ENCODE measurements at regions not wholly inside any gene's neighbourhood (a gene's known extent, or its start where the extent isn't known, plus 50 kb on each side); places are given as distances from the start of the nearest gene placed in this dataset.

- Histone ChIP-seq H3K9me3 (ENCODE audit: control insufficient read depth, low read depth, low read length) (no peaks in the 10 kb centered on the region), H4K20me1 (ENCODE audit: control insufficient read depth, insufficient read depth, insufficient read length) (no peaks in the 10 kb centered on the region), H2BK120ac (ENCODE audit: low read depth, low read length, poor library complexity, severe bottlenecking) (no peak overlapping the region), H2BK15ac (ENCODE audit: low read depth, low read length) (no peak overlapping the region), H3K56ac (ENCODE audit: insufficient read length, low read depth, low read length) (no peak overlapping the region), H3K9ac (ENCODE audit: extremely low read depth, insufficient read length, low read length) (no peak overlapping the region), H3K14ac (ENCODE audit: insufficient read depth, low read length) (no peak overlapping the region), H3K27me3 (ENCODE audit: insufficient read depth, low read length) (no peaks in the 10 kb centered on the region), H3K4ac (ENCODE audit: low read depth, low read length) (no peak overlapping the region), H4K91ac (ENCODE audit: insufficient read length, low read depth, low read length) (no peak overlapping the region), H3K4me2 (ENCODE audit: insufficient read depth, insufficient read length, low read length) (no peak overlapping the region), H3K4me1 (ENCODE audit: insufficient read depth, low read length) (no peaks in the 10 kb centered on the region), H3K23ac (ENCODE audit: insufficient read length, low read depth, low read length) (no peak overlapping the region), H3K18ac (ENCODE audit: insufficient read length, low read depth, low read length) (no peak overlapping the region), H3K79me1 (ENCODE audit: insufficient read depth, low read depth, low read length, poor library complexity, severe bottlenecking) (no peaks in the 10 kb centered on the region), H2AFZ (ENCODE audit: low read length) (no peak overlapping the region), H3K27ac (ENCODE audit: insufficient read length, low read depth, low read length) (no peak overlapping the region), H2BK12ac (ENCODE audit: insufficient read length, low read depth, low read length) (no peak overlapping the region), H4K8ac (replicated peaks; ENCODE audit: insufficient read length, low read depth, low read length) (no peak overlapping the region), H2BK5ac (ENCODE audit: insufficient read length, low read length) (no peak overlapping the region), H3K23me2 (ENCODE audit: insufficient read length, low read depth, low read length, poor library complexity, severe bottlenecking) (no peaks in the 10 kb centered on the region), H3T11ph (ENCODE audit: low read length) (no peak overlapping the region), H3K79me2 (ENCODE audit: insufficient read depth, low read length) (no peaks in the 10 kb centered on the region), H4K5ac (ENCODE audit: insufficient read length, low read depth, low read length) (no peak overlapping the region), H2AK5ac (ENCODE audit: insufficient read length, low read length) (no peak overlapping the region), H2BK20ac (ENCODE audit: low read depth, low read length, poor library complexity, severe bottlenecking) (no peak overlapping the region)
- no peaks in the 10 kb centered on the region for H3K4me1 Mint-ChIP-seq
- H3K4me3 Mint-ChIP-seq = no peak overlapping the region
- H3K36me3 Mint-ChIP-seq (ENCODE audit: insufficient read depth in 1 of 3, low read depth in 3 of 3) = no peaks in the 10 kb centered on the region; a peak in 1 of 7 replicates
- H3K9me3 Mint-ChIP-seq = peaks cover 0 to 1% of the 10 kb centered on the region in 2 experiments; a peak in 1 of 5 replicates
- no peaks in the 10 kb centered on the region for H3K27me3 Mint-ChIP-seq (ENCODE audit: low read depth)
- no peak for TF ChIP-seq CTCF (conservative IDR thresholded peaks at IDR 0.05)
- no peak overlapping the region for H3K27ac Mint-ChIP-seq
- no peak for DNase-seq
Measured at GRCh38 chr4:60575336-60575735, 624.8 kb upstream of the ADGRL3 start.

All from H9 (cell line).